Immature natural killer cell (primary cell): ENCODE measurements at regions not wholly inside any gene's neighbourhood (a gene's known extent, or its start where the extent isn't known, plus 50 kb on each side); places are given as distances from the start of the nearest gene placed in this dataset.

Experiments
- DNase-seq, 3 donors: peaks; one replicate each; pipeline ENCODE4 v3.0.0; 2022; ENCODE audit warnings: mixed read lengths in 1 of 3
- H3K27ac Mint-ChIP-seq, 6 donors: one replicate each; pipeline ENCODE4 v1.8.0; 2020; ENCODE audit warnings: mixed read lengths in 6 of 6, mild to moderate bottlenecking in 5 of 6, inconsistent platforms in 4 of 6, moderate library complexity in 3 of 6
- H3K27me3 Mint-ChIP-seq, 3 donors: one replicate each; pipeline ENCODE4 v1.8.0; 2020 to 2021; ENCODE audit warnings: low read depth in 3 of 3, mild to moderate bottlenecking in 3 of 3, mixed read lengths in 3 of 3, moderate library complexity in 3 of 3, inconsistent platforms in 1 of 3
- H3K36me3 Mint-ChIP-seq, 3 donors: one replicate each; pipeline ENCODE4 v1.8.0; 2020; ENCODE audit warnings: mixed read lengths in 3 of 3, inconsistent platforms in 2 of 3, mild to moderate bottlenecking in 2 of 3
- H3K4me1 Mint-ChIP-seq, 2 donors: one replicate each; pipeline ENCODE4 v1.8.0; 2020; ENCODE audit warnings: inconsistent platforms in 2 of 2, mild to moderate bottlenecking in 2 of 2, mixed read lengths in 2 of 2, moderate library complexity in 1 of 2
- H3K4me3 Mint-ChIP-seq, 5 donors: one replicate each; pipeline ENCODE4 v1.8.0; 2020; ENCODE audit warnings: mild to moderate bottlenecking in 5 of 5, mixed read lengths in 5 of 5, inconsistent platforms in 3 of 5, moderate library complexity in 3 of 5
- H3K9me3 Mint-ChIP-seq, 6 donors: one replicate each; pipeline ENCODE4 v1.8.0; 2020; ENCODE audit warnings: mild to moderate bottlenecking in 6 of 6, mixed read lengths in 6 of 6, inconsistent platforms in 4 of 6, moderate library complexity in 3 of 6

DNA sequence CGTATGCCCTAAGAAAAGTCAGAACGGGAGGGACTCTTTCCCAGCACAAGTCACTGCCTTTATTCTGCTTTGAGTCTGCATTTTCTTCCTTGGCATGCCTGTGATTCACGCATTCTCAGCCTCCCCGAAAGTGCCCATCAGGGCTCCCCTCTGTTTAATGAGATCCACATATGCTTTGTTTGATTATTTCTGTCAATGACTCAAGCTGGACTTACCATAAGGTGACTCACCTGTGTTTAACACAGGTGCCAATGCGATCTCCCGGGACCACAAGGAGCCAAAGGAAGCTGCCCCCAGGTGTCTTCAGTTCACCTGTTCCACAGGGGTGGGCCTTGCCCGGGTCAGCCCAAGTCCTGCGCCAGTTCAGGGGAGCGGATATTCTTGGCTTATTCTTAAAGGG lies 386.0 kb upstream of the SHH start:
- H3K27me3 Mint-ChIP-seq = peaks cover 0 to 6% (median 4%) of the 10 kb centered on the region in 3 donors
- H3K36me3 Mint-ChIP-seq = no peaks in the 10 kb centered on the region
- H3K9me3 Mint-ChIP-seq = peaks cover 0 to 2% (median 0%) of the 10 kb centered on the region in 6 donors
- H3K4me3 Mint-ChIP-seq = no peak overlapping the region
- no peak overlapping the region for H3K27ac Mint-ChIP-seq
- DNase-seq = no peak
- no peaks in the 10 kb centered on the region for H3K4me1 Mint-ChIP-seq

- H3K4me1 Mint-ChIP-seq = no peaks in the 10 kb centered on the region
- H3K27ac Mint-ChIP-seq = no peak overlapping the region
- H3K27me3 Mint-ChIP-seq = peaks cover 0 to 4% (median 2%) of the 10 kb centered on the region in 3 donors
These were observed 384.4 kb upstream of the SHH start for GRCh38 chr7:156196649-156197048.

DNA sequence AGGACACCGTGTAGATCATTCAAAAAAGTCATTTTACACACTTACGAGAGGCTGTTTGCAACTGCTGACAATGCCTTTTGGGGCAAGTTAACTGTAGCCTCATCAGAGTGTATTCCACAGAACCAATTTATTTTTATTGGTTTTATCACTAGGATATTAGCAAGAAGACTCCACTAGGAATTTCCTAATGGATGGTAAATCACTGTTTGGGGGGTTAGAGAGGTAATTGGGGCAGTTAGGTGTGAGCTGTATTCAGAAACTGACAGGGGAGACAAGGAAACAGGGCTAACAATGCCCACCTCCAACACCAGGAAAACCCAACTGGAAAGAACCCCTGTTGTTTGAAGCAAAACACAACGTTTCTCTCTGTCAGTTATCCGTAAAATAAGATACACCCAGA lies 383.0 kb upstream of the SHH start:
- H3K4me3 Mint-ChIP-seq = no peak overlapping the region
- H3K36me3 Mint-ChIP-seq = no peaks in the 10 kb centered on the region
- peaks cover 0 to 2% (median 0%) of the 10 kb centered on the region in 6 donors for H3K9me3 Mint-ChIP-seq
- no peak for DNase-seq
- H3K4me1 Mint-ChIP-seq = no peaks in the 10 kb centered on the region
- H3K27ac Mint-ChIP-seq = no peak overlapping the region
- peaks cover 0 to 4% (median 2%) of the 10 kb centered on the region in 3 donors for H3K27me3 Mint-ChIP-seq

More at GRCh38 chr7:156196649-156197048, 384.4 kb upstream of the SHH start:
- no peak overlapping the region for H3K4me3 Mint-ChIP-seq
- no peaks in the 10 kb centered on the region for H3K36me3 Mint-ChIP-seq
- peaks cover 0 to 2% (median 0%) of the 10 kb centered on the region in 6 donors for H3K9me3 Mint-ChIP-seq
- DNase-seq = no peak

GRCh38 chr7:156194813-156195212 lies 382.6 kb upstream of the SHH start:
- Mint-ChIP-seq H3K36me3 (no peaks in the 10 kb centered on the region), H3K9me3 (peaks cover 0 to 2% (median 0%) of the 10 kb centered on the region in 6 donors), H3K4me3 (no peak overlapping the region), H3K4me1 (no peaks in the 10 kb centered on the region), H3K27ac (no peak overlapping the region), H3K27me3 (peaks cover 0 to 4% (median 4%) of the 10 kb centered on the region in 3 donors)
- DNase-seq = no peak

DNA sequence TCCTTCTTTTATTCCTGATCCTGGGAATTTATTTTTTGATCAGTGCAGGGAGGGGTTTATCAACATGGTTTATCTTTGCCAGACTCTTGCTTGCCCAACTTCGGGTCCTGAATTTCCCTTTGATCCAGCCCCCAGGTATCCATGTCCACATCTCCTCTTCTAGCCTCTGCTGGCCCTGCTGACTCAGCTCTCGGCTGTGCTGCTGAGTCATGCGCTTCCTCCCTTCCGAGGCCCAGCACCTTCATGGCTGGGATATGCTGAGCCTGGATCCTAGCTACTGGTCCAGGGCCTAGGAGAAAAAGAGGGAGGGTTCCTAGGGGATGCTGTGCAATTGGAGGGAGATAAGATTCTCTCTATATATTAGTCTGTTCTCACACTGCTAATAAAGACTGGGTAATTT lies 380.7 kb upstream of the SHH start:
- Mint-ChIP-seq H3K27ac (no peak overlapping the region), H3K27me3 (peaks cover 0 to 8% (median 4%) of the 10 kb centered on the region in 3 donors), H3K36me3 (no peaks in the 10 kb centered on the region), H3K4me3 (no peak overlapping the region), H3K4me1 (no peaks in the 10 kb centered on the region), H3K9me3 (no peaks in the 10 kb centered on the region)
- no peak for DNase-seq

GRCh38 chr7:156191090-156191489 lies 378.8 kb upstream of the SHH start:
- DNase-seq = no peak
- H3K4me1 Mint-ChIP-seq = no peaks in the 10 kb centered on the region
- H3K9me3 Mint-ChIP-seq = peaks cover 0 to 5% (median 0%) of the 10 kb centered on the region in 6 donors
- H3K36me3 Mint-ChIP-seq = no peaks in the 10 kb centered on the region
- no peak overlapping the region for H3K4me3 Mint-ChIP-seq
- H3K27ac Mint-ChIP-seq = no peak overlapping the region
- H3K27me3 Mint-ChIP-seq = peaks cover 0 to 8% (median 4%) of the 10 kb centered on the region in 3 donors

DNA sequence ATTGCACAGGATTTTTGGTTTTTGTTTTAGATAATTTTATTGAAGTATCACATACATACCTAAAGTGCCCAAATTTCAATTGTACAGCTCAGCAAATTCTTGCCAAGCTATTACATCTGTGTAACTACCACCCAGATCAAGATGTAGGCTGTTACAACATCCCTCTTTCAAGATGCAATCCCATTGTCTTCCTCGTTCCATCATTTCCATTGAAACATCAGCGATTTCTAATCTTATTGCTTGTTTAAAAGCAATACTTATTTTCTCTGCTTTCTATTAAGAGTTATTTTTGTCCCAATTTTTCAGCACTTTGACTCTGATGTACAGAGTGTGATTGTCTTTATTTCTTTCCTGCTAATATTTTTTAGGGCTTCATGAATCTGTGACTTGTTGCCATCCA lies 372.8 kb upstream of the SHH start:
- H3K36me3 Mint-ChIP-seq = no peaks in the 10 kb centered on the region
- DNase-seq = no peak
- H3K4me1 Mint-ChIP-seq = no peaks in the 10 kb centered on the region
- H3K27me3 Mint-ChIP-seq = peaks cover 0 to 7% (median 0%) of the 10 kb centered on the region in 3 donors
- H3K27ac Mint-ChIP-seq = no peak overlapping the region
- H3K4me3 Mint-ChIP-seq = no peak overlapping the region
- H3K9me3 Mint-ChIP-seq = peaks cover 0 to 5% (median 0%) of the 10 kb centered on the region in 6 donors

GRCh38 chr7:156184164-156184563 lies 371.9 kb upstream of the SHH start:
- Mint-ChIP-seq H3K27me3 (peaks cover 0 to 4% (median 0%) of the 10 kb centered on the region in 3 donors), H3K27ac (no peak overlapping the region), H3K36me3 (no peaks in the 10 kb centered on the region), H3K4me1 (no peaks in the 10 kb centered on the region), H3K4me3 (no peak overlapping the region), H3K9me3 (peaks cover 0 to 5% (median 0%) of the 10 kb centered on the region in 6 donors)
- DNase-seq = no peak

DNA sequence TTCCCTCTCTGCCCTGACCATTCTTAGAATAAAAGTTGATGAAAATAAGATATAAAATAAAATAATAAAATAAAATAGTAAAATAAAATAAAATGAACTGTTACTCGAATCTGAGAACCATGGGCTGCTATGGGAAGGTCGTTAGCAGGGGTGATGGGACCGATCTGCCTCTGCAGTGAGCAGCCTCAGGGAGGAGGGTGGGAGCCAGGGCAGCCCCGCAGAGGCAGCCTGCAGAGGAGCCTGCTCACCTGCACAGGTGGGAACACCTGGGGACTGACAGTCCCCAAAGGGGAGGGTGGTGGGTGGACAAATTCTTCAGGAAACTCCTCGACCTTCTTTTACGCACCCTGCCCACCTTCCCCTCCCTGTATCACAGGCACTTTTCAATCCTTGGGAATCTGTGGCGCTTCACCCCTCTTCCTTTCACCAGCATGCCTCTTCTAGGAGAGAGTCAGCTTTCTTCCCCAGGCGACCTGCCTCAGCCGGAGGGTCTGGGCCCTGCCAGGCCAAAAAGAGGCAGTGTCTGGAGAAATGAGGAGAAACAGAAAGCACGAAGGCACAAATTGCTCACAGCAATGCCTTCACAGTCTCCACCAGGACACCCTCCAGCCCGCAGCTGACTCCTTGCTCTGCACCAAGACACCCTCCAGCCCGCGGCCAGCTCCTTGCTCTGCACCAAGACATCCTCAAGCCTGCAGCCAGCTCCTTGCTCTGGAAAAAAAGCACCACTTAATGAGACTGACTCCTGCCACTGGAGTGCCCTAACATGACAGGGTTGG lies 368.4 kb upstream of the SHH start:
- DNase-seq = no peak
- H3K27ac Mint-ChIP-seq = no peak overlapping the region
- no peaks in the 10 kb centered on the region for H3K36me3 Mint-ChIP-seq
- H3K9me3 Mint-ChIP-seq = no peaks in the 10 kb centered on the region
- H3K27me3 Mint-ChIP-seq = peaks cover 0 to 2% (median 0%) of the 10 kb centered on the region in 3 donors
- H3K4me3 Mint-ChIP-seq = no peak overlapping the region
- no peaks in the 10 kb centered on the region for H3K4me1 Mint-ChIP-seq

DNA sequence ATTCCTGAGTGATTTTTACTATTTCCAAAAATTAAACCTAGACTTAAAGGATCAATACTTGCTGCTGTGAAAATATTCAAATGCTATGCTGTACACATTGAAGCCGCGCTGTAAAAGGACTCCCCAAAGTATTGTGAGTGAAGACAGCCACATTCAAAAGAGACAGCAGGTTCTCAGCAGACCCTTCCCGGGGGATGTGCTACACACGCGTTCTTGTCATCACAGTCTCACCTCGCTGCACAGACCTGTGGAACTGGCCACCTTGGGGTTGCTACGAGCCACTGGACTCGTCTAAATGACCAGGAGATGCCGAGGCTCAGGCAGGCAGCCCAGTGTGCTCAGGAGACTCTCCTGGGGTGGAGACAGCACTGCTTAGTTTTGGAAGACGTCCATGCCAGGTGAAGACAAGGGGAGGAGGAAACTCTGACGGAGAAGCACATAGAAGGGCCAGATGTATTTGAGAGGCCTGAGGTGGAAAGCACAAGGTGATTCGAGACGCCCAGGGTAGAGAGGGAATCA lies 367.7 kb upstream of the SHH start:
- no peak for DNase-seq
- H3K27me3 Mint-ChIP-seq = peaks cover 0 to 2% (median 0%) of the 10 kb centered on the region in 3 donors
- no peaks in the 10 kb centered on the region for H3K9me3 Mint-ChIP-seq
- no peaks in the 10 kb centered on the region for H3K4me1 Mint-ChIP-seq
- H3K4me3 Mint-ChIP-seq = no peak overlapping the region
- no peaks in the 10 kb centered on the region for H3K36me3 Mint-ChIP-seq
- H3K27ac Mint-ChIP-seq = no peak overlapping the region

- DNase-seq = no peak
- no peaks in the 10 kb centered on the region for H3K4me1 Mint-ChIP-seq
- no peaks in the 10 kb centered on the region for H3K36me3 Mint-ChIP-seq
- no peaks in the 10 kb centered on the region for H3K9me3 Mint-ChIP-seq
- no peak overlapping the region for H3K4me3 Mint-ChIP-seq
- no peaks in the 10 kb centered on the region for H3K27me3 Mint-ChIP-seq
- no peak overlapping the region for H3K27ac Mint-ChIP-seq
These were observed 366.6 kb upstream of the SHH start for GRCh38 chr7:156178857-156179256.

DNA sequence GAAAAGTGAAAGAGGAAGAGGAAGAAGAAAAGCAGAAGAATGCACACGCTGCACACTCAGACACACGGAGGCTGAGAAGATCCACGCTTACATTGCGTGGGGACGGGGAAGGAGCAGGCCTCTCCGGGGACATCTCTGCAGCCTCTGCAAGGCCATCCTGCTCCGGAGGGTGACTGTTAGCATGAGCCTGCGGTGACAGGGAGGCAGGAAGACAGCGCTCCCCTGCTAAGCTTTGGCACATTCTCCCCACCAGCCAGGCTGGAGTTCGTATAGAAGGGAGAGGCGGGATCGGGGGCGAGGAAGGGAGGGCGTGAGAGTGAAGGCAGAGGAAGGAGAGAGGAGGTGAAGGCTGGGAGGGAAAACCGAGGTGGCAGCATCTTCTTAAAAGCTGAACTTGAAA lies 366.0 kb upstream of the SHH start:
- Mint-ChIP-seq H3K36me3 (no peaks in the 10 kb centered on the region), H3K4me3 (no peak overlapping the region), H3K4me1 (no peaks in the 10 kb centered on the region), H3K27me3 (peaks cover 0 to under 1% (median 0%) of the 10 kb centered on the region in 3 donors), H3K27ac (no peak overlapping the region), H3K9me3 (no peaks in the 10 kb centered on the region)
- DNase-seq = no peak

DNA sequence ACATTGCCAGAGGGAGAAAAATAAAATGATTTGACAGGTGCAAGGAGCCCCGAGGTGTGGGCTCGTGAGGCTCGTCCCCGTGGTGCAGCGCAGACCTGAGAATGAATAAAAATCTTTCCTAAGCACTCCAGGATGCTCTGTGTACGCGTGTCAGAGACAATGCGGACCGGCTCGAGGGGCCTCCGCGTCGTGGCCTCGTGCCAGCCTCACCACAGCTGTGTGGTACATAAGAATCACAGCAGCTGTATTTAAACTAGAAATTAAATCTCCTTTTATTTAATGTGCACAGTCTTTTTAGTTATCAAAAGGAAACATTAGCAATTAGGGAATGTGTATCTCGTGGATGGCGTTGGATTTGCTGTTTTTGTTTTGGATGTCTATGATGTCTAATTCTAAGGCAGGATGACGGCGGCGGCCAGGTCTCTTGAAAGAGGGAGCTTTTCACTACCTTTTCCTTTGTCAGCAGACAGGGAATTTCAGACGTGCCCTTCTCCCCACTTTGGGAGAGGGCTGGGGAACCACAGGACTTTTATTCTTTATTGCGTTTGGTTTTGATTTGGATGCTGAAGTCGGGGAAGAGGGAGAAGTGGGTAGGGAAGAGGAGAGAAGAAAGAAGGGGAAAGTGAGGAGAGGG lies 365.3 kb upstream of the SHH start:
- no peak for DNase-seq
- Mint-ChIP-seq H3K4me1 (no peaks in the 10 kb centered on the region), H3K27ac (no peak overlapping the region), H3K4me3 (no peak overlapping the region), H3K9me3 (no peaks in the 10 kb centered on the region), H3K27me3 (peaks cover 0 to 2% (median 0%) of the 10 kb centered on the region in 3 donors), H3K36me3 (no peaks in the 10 kb centered on the region)

DNA sequence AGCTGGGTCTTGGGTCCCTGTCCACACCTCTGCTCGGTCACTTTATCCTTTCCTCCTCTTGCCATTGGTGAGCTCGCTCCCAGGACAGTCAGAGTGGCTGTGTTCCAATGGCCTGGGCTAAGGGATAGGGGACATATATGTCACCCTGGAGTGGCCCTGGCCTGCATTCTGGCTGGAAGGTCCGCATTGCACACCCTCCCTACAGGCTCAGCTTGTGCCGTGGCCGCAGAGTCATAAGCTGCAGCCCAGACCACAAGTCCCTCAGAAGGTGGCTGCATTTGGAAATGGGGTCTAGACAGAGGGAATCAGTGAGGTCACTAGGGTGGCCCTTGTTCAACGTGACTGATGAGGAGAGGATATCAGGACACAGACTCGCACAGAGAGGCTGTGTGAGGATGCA lies 363.8 kb upstream of the SHH start:
- no peak overlapping the region for H3K4me3 Mint-ChIP-seq
- H3K9me3 Mint-ChIP-seq = no peaks in the 10 kb centered on the region
- H3K27me3 Mint-ChIP-seq = peaks cover 0 to 2% (median 0%) of the 10 kb centered on the region in 3 donors
- H3K4me1 Mint-ChIP-seq = no peaks in the 10 kb centered on the region
- H3K36me3 Mint-ChIP-seq = no peaks in the 10 kb centered on the region
- no peak for DNase-seq
- H3K27ac Mint-ChIP-seq = no peak overlapping the region
